ENCODE measurements at regions not wholly inside any gene's neighbourhood (a gene's known extent, or its start where the extent isn't known, plus 50 kb on each side); places are given as distances from the start of the nearest gene placed in this dataset.

DNA sequence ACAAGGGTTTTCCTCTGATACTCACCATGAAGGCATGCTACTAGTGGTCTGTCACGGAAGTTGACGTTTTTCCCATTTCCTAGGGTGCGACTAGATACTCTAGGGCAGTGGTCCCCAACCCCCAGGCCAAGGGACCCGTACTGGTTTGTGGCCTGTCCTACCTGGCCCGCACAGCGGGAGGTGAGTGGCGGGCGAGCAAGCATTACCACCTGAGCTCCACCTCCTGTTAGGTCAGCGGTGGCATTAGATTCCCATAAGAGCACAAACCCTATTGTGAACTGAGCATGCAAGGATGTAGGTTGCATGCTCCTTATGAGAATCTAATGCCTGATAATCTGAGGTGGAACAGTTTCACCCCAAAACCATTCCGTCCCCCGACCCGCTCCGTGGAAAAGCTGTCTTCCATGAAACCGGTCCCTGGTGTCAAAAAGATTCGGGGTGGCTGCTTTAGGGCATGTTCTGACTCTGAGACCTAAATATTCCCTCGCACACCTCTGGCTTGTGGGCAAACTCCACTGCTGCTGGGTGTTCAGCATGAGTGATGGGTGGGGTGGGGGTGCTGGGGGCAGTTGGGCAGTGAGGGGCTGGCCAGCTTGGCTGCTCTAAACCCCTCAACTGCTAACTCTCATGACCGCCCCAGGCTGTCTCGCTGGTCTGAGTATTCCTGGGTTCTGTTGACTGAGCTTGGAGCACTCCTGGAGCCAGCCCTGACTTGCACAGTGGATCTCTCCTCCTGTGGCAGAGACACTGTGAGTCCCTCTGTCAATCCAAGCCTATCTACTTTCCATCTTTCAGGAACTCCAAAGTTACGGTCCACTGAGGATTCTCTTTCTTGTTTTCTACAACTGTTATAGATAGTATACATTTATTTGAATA is 78.3 kb upstream of the NEK6 start:
- H3K4me3 ChIP-seq (replicated peaks in 1 of 2; ENCODE audit: low read depth in 2 of 2, low read length in 2 of 2): no peak overlapping the region
- TF ChIP-seq, protein P1, sequence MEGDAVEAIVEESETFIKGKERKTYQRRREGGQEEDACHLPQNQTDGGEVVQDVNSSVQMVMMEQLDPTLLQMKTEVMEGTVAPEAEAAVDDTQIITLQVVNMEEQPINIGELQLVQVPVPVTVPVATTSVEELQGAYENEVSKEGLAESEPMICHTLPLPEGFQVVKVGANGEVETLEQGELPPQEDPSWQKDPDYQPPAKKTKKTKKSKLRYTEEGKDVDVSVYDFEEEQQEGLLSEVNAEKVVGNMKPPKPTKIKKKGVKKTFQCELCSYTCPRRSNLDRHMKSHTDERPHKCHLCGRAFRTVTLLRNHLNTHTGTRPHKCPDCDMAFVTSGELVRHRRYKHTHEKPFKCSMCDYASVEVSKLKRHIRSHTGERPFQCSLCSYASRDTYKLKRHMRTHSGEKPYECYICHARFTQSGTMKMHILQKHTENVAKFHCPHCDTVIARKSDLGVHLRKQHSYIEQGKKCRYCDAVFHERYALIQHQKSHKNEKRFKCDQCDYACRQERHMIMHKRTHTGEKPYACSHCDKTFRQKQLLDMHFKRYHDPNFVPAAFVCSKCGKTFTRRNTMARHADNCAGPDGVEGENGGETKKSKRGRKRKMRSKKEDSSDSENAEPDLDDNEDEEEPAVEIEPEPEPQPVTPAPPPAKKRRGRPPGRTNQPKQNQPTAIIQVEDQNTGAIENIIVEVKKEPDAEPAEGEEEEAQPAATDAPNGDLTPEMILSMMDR (IDR thresholded peaks at IDR 0.05; ENCODE audit: low read depth, low read length): no peak
- no peak for DNase-seq (ENCODE audit: low read depth in 2 of 2)

DNA sequence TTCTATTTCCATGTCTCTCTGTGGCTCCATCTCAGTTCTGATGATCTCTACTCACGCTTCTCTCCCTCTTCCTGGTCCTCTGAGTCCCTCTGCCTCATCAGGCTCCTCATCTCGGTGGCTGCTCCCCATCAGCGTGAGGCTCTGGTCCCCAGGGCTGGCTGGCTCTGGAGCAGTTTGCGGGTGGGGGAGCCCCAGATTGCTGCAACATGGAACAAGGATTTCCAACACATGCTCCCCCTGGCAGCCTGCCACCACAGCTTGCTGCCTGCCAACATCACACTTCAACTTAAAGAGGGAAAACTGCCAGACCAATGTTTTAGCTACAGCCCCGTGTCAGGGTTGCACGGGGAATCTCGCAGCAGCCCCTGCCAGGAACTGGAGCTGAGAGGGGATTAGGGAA is 77.2 kb upstream of the NEK6 start:
- TF ChIP-seq, protein P1 (IDR thresholded peaks at IDR 0.05; ENCODE audit: low read depth, low read length): no peak
- no peak overlapping the region for H3K4me3 ChIP-seq (replicated peaks in 1 of 2; ENCODE audit: low read depth in 2 of 2, low read length in 2 of 2)
- peak; percentile 50 to 82 for DNase-seq (ENCODE audit: low read depth in 2 of 2)

DNA sequence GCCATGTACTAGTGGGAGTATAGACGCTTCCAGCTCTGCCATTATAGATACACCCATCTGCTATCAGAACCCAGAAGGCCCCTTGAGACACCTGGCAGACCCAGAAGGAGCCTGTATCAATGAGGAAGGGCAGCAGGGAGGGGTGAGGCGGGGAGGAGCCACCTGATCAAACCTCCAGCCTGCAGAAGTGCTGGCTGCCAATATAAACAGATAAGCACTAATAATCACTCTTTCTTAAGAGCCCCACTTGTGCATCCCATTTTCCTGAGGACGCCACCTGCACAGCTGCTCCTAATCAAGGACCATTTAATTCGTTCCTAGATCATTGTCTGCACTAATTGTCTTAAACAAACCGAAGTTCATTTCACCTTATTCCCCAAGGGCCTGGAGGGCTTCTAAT is 75.0 kb upstream of the NEK6 start:
- DNase-seq (ENCODE audit: low read depth in 2 of 2): no peak
- TF ChIP-seq, protein P1 (IDR thresholded peaks at IDR 0.05; ENCODE audit: low read depth, low read length): no peak

DNA sequence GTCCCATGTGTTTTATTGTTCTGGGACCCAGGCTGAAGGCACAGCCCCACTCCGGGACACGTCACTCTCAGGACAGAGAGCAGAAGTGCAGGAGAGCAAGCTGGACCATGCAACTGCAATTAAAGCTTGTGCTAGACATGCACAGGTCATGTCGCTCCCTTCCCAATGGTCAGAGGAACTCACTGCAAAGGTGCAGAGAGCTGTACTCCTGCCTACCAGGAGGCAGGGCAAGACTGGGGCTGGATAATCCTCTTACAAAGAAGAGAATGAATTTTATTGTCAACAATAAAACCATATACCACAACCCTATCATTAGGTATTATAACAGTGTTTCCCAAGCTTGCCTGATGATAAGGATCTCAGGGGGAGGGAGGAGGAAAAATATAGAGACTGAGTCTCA is 74.0 kb upstream of the NEK6 start:
- H3K4me3 ChIP-seq (replicated peaks in 1 of 2; ENCODE audit: low read depth in 2 of 2, low read length in 2 of 2): no peak overlapping the region
- TF ChIP-seq, protein P1 (IDR thresholded peaks at IDR 0.05; ENCODE audit: low read depth, low read length): no peak
- no peak for DNase-seq (ENCODE audit: low read depth in 2 of 2)

More for the DNA sequence above, 75.0 kb upstream of the NEK6 start:
- no peak overlapping the region for H3K4me3 ChIP-seq (replicated peaks in 1 of 2; ENCODE audit: low read depth in 2 of 2, low read length in 2 of 2)

DNA sequence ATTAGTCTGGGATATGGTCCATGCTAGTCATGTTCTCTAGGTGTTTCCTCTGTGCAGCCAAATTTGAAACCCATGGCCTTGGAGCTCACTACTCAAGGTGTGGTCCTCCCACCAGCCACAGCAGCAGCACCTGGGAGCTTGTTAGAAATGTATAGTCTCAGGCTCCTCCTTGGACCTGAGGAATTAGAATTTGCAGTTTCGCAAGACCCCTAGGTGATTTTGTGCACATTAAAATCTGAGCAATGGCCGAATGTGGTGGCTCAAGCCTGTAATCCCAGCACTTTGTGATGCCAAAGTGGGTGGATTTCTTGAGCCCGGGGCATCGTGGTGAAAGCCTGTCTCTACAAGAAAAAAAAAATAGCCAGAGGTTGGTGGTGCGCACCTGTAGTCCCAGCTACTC is 72.3 kb upstream of the NEK6 start:
- TF ChIP-seq, protein P1 (IDR thresholded peaks at IDR 0.05; ENCODE audit: low read depth, low read length): no peak
- DNase-seq (ENCODE audit: low read depth in 2 of 2): no peak
- no peak overlapping the region for H3K4me3 ChIP-seq (replicated peaks in 1 of 2; ENCODE audit: low read depth in 2 of 2, low read length in 2 of 2)

DNA sequence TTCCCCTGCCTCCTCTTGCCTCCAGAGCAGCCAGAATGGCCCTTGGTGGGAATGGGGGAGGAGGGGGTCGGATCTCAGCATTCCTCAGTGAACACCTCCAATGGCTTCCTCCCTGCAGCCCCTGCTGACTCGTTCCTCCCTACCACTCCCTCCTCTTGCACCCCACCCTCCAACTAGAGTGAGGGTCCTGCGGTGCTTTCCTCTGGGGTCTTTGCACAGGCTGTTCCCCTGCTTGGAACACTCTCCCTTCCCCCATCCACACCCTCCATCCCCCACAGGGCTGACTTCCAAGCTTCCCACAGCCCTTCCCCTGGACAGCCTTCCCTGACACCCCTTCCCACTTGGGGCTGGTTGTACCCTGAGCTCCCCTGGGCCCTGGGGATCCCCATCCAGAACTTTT is 70.4 kb upstream of the NEK6 start:
- H3K4me3 ChIP-seq (replicated peaks in 1 of 2; ENCODE audit: low read depth in 2 of 2, low read length in 2 of 2): no peak overlapping the region
- DNase-seq (ENCODE audit: low read depth in 2 of 2): no peak
- TF ChIP-seq, protein P1 (IDR thresholded peaks at IDR 0.05; ENCODE audit: low read depth, low read length): no peak

All from cardiac fibroblast (primary cell).